KOPT-K1 (cell line): ENCODE measurements at regions not wholly inside any gene's neighbourhood (a gene's known extent, or its start where the extent isn't known, plus 50 kb on each side); places are given as distances from the start of the nearest gene placed in this dataset.

ENCODE experiments used
- H3K27ac ChIP-seq: fragments of 200-600 bp; sonication (generic); 2 replicates; pipeline ENCODE4 v1.5.1; 2016; ENCODE audit warnings: antibody characterized with exemption, mild to moderate bottlenecking, low read depth, low read length; ENCODE audit not compliant: poor library complexity, severe bottlenecking
- H3K36me3 ChIP-seq: fragments of 200-600 bp; sonication (generic); 2 replicates; pipeline ENCODE4 v1.5.1; 2017; ENCODE audit warnings: antibody characterized with exemption, mild to moderate bottlenecking, low read length, moderate library complexity; ENCODE audit not compliant: insufficient read depth
- H3K9me3 ChIP-seq: fragments of 200-600 bp; sonication (generic); 2 replicates; pipeline ENCODE4 v1.5.1; 2017; ENCODE audit warnings: antibody characterized with exemption, low read length, mild to moderate bottlenecking; ENCODE audit not compliant: insufficient read depth, poor library complexity, severe bottlenecking

- Histone ChIP-seq H3K36me3 (no peaks in the 10 kb centered on the region), H3K27ac (no peak overlapping the region), H3K9me3 (no peaks in the 10 kb centered on the region)
Observed at GRCh38 chr18:78764544-78764943, 215.1 kb upstream of the SALL3 start.

GRCh38 chr18:78765142-78765541 lies 214.5 kb upstream of the SALL3 start:
- Histone ChIP-seq H3K27ac (no peak overlapping the region), H3K36me3 (no peaks in the 10 kb centered on the region), H3K9me3 (no peaks in the 10 kb centered on the region)

GRCh38 chr18:78765637-78766281 lies 213.9 kb upstream of the SALL3 start:
- H3K36me3 ChIP-seq = no peaks in the 10 kb centered on the region
- H3K27ac ChIP-seq = no peak overlapping the region
- no peaks in the 10 kb centered on the region for H3K9me3 ChIP-seq

GRCh38 chr18:78766651-78767533 lies 212.7 kb upstream of the SALL3 start:
- H3K9me3 ChIP-seq = no peaks in the 10 kb centered on the region
- no peak overlapping the region for H3K27ac ChIP-seq
- no peaks in the 10 kb centered on the region for H3K36me3 ChIP-seq

- Histone ChIP-seq H3K9me3 (no peaks in the 10 kb centered on the region), H3K27ac (no peak overlapping the region), H3K36me3 (no peaks in the 10 kb centered on the region)
Observed at GRCh38 chr18:78767648-78768071, 212.0 kb upstream of the SALL3 start.

DNA sequence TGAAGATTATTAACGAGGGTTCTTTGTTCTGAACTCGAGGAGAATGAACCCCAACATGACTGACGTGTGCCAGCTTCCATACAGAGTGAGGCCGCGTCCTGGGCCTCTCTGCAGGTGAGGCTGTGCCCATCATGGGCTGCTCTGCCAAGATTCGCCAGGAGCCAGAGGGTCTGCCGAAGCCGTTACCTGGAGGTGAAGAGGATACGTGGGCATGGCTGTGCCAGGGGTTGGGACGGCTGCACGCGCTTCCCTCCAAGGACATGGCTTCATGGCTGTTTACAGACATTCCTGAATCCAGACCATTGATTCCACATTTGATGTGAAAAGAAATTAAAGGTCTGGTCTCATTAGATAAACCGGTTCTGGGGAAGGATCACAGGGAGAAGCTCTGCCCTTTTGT lies 211.4 kb upstream of the SALL3 start:
- H3K36me3 ChIP-seq = no peaks in the 10 kb centered on the region
- H3K9me3 ChIP-seq = no peaks in the 10 kb centered on the region

GRCh38 chr18:78768656-78769501 lies 210.7 kb upstream of the SALL3 start:
- no peaks in the 10 kb centered on the region for H3K36me3 ChIP-seq
- no peaks in the 10 kb centered on the region for H3K9me3 ChIP-seq
- H3K27ac ChIP-seq = no peak overlapping the region

More for the DNA sequence above, 211.4 kb upstream of the SALL3 start:
- H3K27ac ChIP-seq = no peak overlapping the region

- no peaks in the 10 kb centered on the region for H3K36me3 ChIP-seq
- no peaks in the 10 kb centered on the region for H3K9me3 ChIP-seq
- no peak overlapping the region for H3K27ac ChIP-seq
Observed at GRCh38 chr18:78769502-78770105, 210.0 kb upstream of the SALL3 start.

GRCh38 chr18:78770139-78770822 lies 209.3 kb upstream of the SALL3 start:
- Histone ChIP-seq H3K9me3 (no peaks in the 10 kb centered on the region), H3K27ac (no peak overlapping the region), H3K36me3 (no peaks in the 10 kb centered on the region)

GRCh38 chr18:78770823-78771139 lies 208.8 kb upstream of the SALL3 start:
- H3K9me3 ChIP-seq = no peaks in the 10 kb centered on the region
- no peak overlapping the region for H3K27ac ChIP-seq
- no peaks in the 10 kb centered on the region for H3K36me3 ChIP-seq

DNA sequence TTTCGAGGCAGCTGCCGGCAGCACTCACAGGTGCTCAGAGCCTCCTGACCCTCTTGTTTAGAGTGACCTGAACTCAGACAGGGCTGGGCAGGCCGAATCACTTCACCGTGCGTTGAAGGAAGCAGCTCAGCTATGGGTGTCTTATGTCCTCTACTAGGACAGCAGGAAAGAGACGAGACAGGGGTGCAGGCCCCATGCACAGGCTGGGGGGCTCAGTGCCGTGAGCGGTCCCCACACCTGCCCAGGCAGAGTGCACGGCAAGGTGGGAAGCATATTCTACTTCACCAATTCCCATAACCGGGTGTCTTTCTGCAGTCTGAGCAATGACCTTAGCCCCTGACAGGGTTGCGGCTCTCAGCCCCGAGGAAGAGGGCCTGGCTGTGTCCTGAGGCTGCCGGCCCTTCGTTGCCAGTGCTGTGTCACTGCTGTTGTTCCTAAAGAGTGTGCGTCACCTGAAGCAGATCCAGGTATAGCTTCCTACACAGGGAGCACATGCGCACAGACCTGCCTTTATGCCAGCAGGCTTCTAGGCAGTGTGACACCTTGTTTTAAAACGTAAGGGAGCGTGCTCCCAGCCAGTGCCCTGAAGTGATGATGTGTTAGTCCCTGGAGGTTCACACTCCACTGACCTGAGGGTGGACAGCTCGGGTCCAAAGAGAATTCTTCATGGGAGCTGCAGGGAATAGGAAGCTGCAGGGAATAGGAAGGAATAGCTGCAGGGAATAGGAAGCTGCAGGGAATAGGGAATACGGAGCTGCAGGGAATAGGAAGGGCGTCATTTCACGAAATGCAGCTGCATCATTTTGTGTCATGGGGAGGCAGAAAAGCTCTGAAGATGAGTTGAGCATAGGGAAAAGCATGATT lies 207.9 kb upstream of the SALL3 start:
- H3K27ac ChIP-seq = no peak overlapping the region
- H3K9me3 ChIP-seq = no peaks in the 10 kb centered on the region
- H3K36me3 ChIP-seq = no peaks in the 10 kb centered on the region

- Histone ChIP-seq H3K9me3 (no peaks in the 10 kb centered on the region), H3K36me3 (no peaks in the 10 kb centered on the region), H3K27ac (no peak overlapping the region)
Observed at GRCh38 chr18:78772360-78773302, 207.0 kb upstream of the SALL3 start.

- H3K36me3 ChIP-seq = no peaks in the 10 kb centered on the region
- H3K27ac ChIP-seq = no peak overlapping the region
- H3K9me3 ChIP-seq = no peaks in the 10 kb centered on the region
Observed at GRCh38 chr18:78773303-78773755, 206.3 kb upstream of the SALL3 start.
